ENCODE measurements at regions not wholly inside any gene's neighbourhood (a gene's known extent, or its start where the extent isn't known, plus 50 kb on each side); places are given as distances from the start of the nearest gene placed in this dataset.
A peak's percentile ranks its signal among the peaks of the same experiment; 100 is the strongest.

DNA sequence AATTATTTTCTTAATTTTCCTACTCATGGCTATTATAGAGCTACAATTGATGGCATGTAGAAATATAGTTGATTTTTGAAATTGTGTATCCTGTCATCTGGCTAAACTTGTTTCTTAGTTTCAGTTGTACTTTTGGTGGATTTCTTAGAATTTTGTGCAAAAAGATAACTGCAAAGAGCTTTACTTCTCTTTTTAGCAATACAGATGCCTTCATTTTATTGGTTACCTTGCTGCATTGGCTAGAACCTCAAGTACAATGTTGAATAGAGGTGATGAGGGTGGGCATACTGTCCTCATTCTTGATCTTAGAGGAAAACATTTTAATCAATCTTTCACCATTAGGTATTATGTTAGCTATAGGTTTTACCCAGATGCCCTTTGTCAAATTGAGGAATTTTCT is 67.9 kb downstream of the METRNL start:
- Histone ChIP-seq H2AFZ (ENCODE audit: insufficient read depth, low read length, poor library complexity) (no peak overlapping the region), H2BK5ac (ENCODE audit: low read depth, low read length, poor library complexity) (no peak overlapping the region), H3K4me1 (ENCODE audit: control insufficient read depth in 1 of 2, insufficient read depth in 2 of 2, low read length in 2 of 2) (peaks cover 3 to 7% of the 10 kb centered on the region in 2 experiments), H3K79me1 (ENCODE audit: low read length) (no peaks in the 10 kb centered on the region), H4K8ac (ENCODE audit: low read depth, low read length) (no peak overlapping the region), H2AK5ac (ENCODE audit: low read length) (no peak overlapping the region), H2BK120ac (ENCODE audit: insufficient read depth, low read length, poor library complexity) (no peak overlapping the region), H3K9me3 (ENCODE audit: insufficient read depth, low read depth, low read length) (peaks cover 45% of the 10 kb centered on the region), H3K9ac (ENCODE audit: low read length) (no peak overlapping the region), H3K14ac (ENCODE audit: low read length) (no peak overlapping the region), H4K91ac (ENCODE audit: low read depth, low read length) (no peak overlapping the region), H4K12ac (ENCODE audit: low read depth, low read length) (no peak overlapping the region), H3K36me3 (ENCODE audit: control insufficient read depth in 1 of 2, insufficient read depth in 2 of 2, low read length in 2 of 2) (no peaks in the 10 kb centered on the region), H2BK12ac (ENCODE audit: low read length) (no peak overlapping the region), H3K4ac (ENCODE audit: low read depth, low read length) (no peak overlapping the region), H3K23ac (ENCODE audit: low read length) (no peak overlapping the region), H3K79me2 (ENCODE audit: control insufficient read depth, insufficient read depth, low read length, poor library complexity) (no peaks in the 10 kb centered on the region), H3K18ac (ENCODE audit: low read length) (no peak overlapping the region), H3K4me3 (ENCODE audit: low read depth, low read length) (no peak overlapping the region), H3K27me3 (ENCODE audit: insufficient read depth, low read length) (no peaks in the 10 kb centered on the region), H3K27ac (ENCODE audit: low read depth, low read length) (no peak overlapping the region), H3K4me2 (ENCODE audit: low read length) (no peak overlapping the region)
- DNase-seq, result no peak

DNA sequence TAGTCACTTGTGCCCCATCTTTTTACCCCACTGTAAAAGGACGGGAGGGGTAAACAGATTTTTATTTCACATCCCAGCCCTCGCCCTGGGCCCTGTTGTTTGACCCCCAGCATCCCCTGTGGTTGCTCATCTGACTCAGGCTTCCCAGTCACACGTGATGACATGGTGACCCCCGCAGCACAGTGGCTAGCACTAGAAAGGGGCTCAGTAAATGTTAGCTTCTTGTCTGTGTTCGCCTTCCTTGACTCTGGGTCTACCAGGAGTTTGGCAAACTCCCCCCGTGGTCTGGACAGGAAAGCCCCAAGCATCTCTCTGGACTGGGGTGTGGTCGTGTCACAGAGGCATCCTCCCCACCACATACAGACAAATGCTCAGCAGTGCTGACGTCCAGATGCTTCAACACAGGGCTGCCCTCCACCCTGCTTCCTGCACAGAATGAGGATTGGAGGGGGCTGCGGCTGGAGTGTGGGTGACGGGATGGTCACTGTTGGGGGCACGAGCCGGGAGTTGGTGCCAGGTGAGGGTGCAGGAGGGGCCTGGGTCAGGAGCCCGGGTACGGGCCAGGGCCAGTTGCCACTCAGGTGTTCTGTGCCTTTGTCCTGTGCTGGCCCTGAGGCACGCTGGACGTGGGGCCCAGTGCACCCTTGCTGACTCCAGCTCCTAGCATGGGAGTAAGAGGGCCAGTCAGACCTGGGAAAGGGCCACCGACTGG is 69.1 kb downstream of the METRNL start:
- Histone ChIP-seq H3K4me2 (ENCODE audit: low read length) (peak overlapping the region; percentile 12), H3K36me3 (ENCODE audit: control insufficient read depth in 1 of 2, insufficient read depth in 2 of 2, low read length in 2 of 2) (no peaks in the 10 kb centered on the region), H3K4me3 (ENCODE audit: low read depth, low read length) (no peak overlapping the region), H2AK5ac (ENCODE audit: low read length) (no peak overlapping the region), H3K14ac (ENCODE audit: low read length) (no peak overlapping the region), H2BK120ac (ENCODE audit: insufficient read depth, low read length, poor library complexity) (no peak overlapping the region), H4K12ac (ENCODE audit: low read depth, low read length) (no peak overlapping the region), H4K8ac (ENCODE audit: low read depth, low read length) (no peak overlapping the region), H4K91ac (ENCODE audit: low read depth, low read length) (no peak overlapping the region), H3K9me3 (ENCODE audit: insufficient read depth, low read depth, low read length) (peaks cover 54% of the 10 kb centered on the region), H2AFZ (ENCODE audit: insufficient read depth, low read length, poor library complexity) (no peak overlapping the region), H2BK5ac (ENCODE audit: low read depth, low read length, poor library complexity) (no peak overlapping the region), H2BK12ac (ENCODE audit: low read length) (no peak overlapping the region), H3K27ac (ENCODE audit: low read depth, low read length) (no peak overlapping the region), H3K4ac (ENCODE audit: low read depth, low read length) (no peak overlapping the region), H3K9ac (ENCODE audit: low read length) (no peak overlapping the region), H3K4me1 (ENCODE audit: control insufficient read depth in 1 of 2, insufficient read depth in 2 of 2, low read length in 2 of 2) (peaks cover 3 to 8% of the 10 kb centered on the region in 2 experiments), H3K79me2 (ENCODE audit: control insufficient read depth, insufficient read depth, low read length, poor library complexity) (no peaks in the 10 kb centered on the region), H3K23ac (ENCODE audit: low read length) (no peak overlapping the region), H3K18ac (ENCODE audit: low read length) (no peak overlapping the region), H3K79me1 (ENCODE audit: low read length) (no peaks in the 10 kb centered on the region), H3K27me3 (ENCODE audit: insufficient read depth, low read length) (no peaks in the 10 kb centered on the region)
- DNase-seq, result no peak
- no CpG with 5 or more reads among the region's 17 CpGs for WGBS (ENCODE audit: extremely low coverage, insufficient coverage, insufficient read length)

DNA sequence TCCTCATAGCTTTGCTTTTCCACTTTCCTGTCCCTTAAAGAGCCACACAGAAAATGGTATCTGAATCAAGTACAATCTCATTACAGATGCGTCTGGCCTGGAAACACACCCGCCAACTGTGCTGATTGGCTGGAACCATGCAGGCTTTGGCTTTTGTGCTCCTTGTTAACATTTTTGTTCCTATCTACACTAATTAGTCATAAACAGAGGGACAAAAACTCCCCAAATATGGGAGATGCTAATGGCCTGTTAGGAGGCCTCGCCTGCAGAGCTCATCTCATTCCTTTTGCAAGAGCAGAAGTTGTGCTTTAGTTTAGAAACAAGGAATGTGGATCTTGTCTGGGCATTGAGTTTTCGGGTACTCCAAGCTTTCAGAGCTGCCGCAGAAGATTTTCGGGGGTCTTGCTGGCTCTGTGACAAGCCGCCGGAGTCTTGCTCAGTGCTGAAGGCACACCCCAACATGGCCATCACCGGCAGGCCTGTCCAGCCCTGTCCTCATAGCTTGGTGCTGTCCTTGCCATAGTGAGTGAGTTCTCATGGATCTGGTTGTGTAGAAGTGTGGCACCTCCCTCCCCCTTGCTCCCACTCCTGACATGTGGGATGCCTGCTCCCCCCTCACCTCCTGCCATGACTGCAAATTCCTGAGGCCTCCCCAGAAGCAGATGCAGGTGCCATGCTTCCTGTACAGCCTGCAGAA is 69.8 kb downstream of the METRNL start:
- H3K4me3 ChIP-seq (ENCODE audit: low read depth, low read length), result no peak overlapping the region
- no peak overlapping the region for H4K91ac ChIP-seq (ENCODE audit: low read depth, low read length)
- H3K9me3 ChIP-seq (ENCODE audit: insufficient read depth, low read depth, low read length), result peaks cover 57% of the 10 kb centered on the region
- no peak overlapping the region for H4K8ac ChIP-seq (ENCODE audit: low read depth, low read length)
- H3K4ac ChIP-seq (ENCODE audit: low read depth, low read length), result no peak overlapping the region
- no peaks in the 10 kb centered on the region for H3K36me3 ChIP-seq (ENCODE audit: control insufficient read depth in 1 of 2, insufficient read depth in 2 of 2, low read length in 2 of 2)
- H2AK5ac ChIP-seq (ENCODE audit: low read length), result no peak overlapping the region
- no CpG with 5 or more reads among the region's 9 CpGs for WGBS (ENCODE audit: extremely low coverage, insufficient coverage, insufficient read length)
- no peak overlapping the region for H3K9ac ChIP-seq (ENCODE audit: low read length)
- no peak overlapping the region for H3K18ac ChIP-seq (ENCODE audit: low read length)
- no peak overlapping the region for H2BK120ac ChIP-seq (ENCODE audit: insufficient read depth, low read length, poor library complexity)
- no peak overlapping the region for H3K23ac ChIP-seq (ENCODE audit: low read length)
- no peak overlapping the region for H2BK12ac ChIP-seq (ENCODE audit: low read length)
- no peaks in the 10 kb centered on the region for H3K79me1 ChIP-seq (ENCODE audit: low read length)
- no peak overlapping the region for H2BK5ac ChIP-seq (ENCODE audit: low read depth, low read length, poor library complexity)
- no peaks in the 10 kb centered on the region for H3K27me3 ChIP-seq (ENCODE audit: insufficient read depth, low read length)
- no peak overlapping the region for H2AFZ ChIP-seq (ENCODE audit: insufficient read depth, low read length, poor library complexity)
- no peak overlapping the region for H3K14ac ChIP-seq (ENCODE audit: low read length)
- H3K4me1 ChIP-seq (ENCODE audit: control insufficient read depth in 1 of 2, insufficient read depth in 2 of 2, low read length in 2 of 2), result peaks cover 3 to 8% of the 10 kb centered on the region in 2 experiments
- H4K12ac ChIP-seq (ENCODE audit: low read depth, low read length), result no peak overlapping the region
- no peak overlapping the region for H3K4me2 ChIP-seq (ENCODE audit: low read length)
- no peak overlapping the region for H3K27ac ChIP-seq (ENCODE audit: low read depth, low read length)
- H3K79me2 ChIP-seq (ENCODE audit: control insufficient read depth, insufficient read depth, low read length, poor library complexity), result no peaks in the 10 kb centered on the region
- DNase-seq, result no peak

DNA sequence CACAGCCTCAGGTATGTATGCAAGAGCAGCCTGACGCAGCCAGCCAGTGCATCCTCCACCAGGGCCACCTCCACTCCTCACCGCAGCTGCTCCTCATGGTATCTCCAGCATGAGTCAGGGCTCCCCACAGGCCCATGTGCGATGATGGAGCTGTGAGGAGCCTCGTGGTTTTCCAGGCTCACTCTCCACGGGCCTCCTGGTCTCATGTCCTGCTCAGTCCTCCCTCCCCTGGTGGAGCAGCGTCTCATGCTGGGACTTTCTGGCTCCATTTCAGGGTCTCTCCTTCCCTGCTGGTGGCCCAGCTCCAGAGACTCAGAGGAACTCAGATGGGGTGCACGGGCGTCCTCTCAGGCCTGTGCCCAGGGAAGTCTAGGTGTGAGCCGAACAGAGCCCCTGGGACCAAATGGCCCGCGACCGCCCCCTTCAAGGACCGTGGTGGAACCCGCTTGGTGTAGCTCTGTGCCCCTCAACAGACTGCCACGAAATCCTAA is 70.4 kb downstream of the METRNL start:
- Histone ChIP-seq H3K79me2 (ENCODE audit: control insufficient read depth, insufficient read depth, low read length, poor library complexity) (no peaks in the 10 kb centered on the region), H2BK12ac (ENCODE audit: low read length) (no peak overlapping the region), H3K23ac (ENCODE audit: low read length) (no peak overlapping the region), H3K4me3 (ENCODE audit: low read depth, low read length) (no peak overlapping the region), H3K14ac (ENCODE audit: low read length) (no peak overlapping the region), H4K8ac (ENCODE audit: low read depth, low read length) (no peak overlapping the region), H3K4ac (ENCODE audit: low read depth, low read length) (no peak overlapping the region), H4K12ac (ENCODE audit: low read depth, low read length) (no peak overlapping the region), H3K4me1 (ENCODE audit: control insufficient read depth in 1 of 2, insufficient read depth in 2 of 2, low read length in 2 of 2) (peaks cover 3 to 8% of the 10 kb centered on the region in 2 experiments), H4K91ac (ENCODE audit: low read depth, low read length) (no peak overlapping the region), H3K9ac (ENCODE audit: low read length) (no peak overlapping the region), H2AFZ (ENCODE audit: insufficient read depth, low read length, poor library complexity) (no peak overlapping the region), H2BK5ac (ENCODE audit: low read depth, low read length, poor library complexity) (no peak overlapping the region), H2AK5ac (ENCODE audit: low read length) (no peak overlapping the region), H3K27me3 (ENCODE audit: insufficient read depth, low read length) (no peaks in the 10 kb centered on the region), H3K18ac (ENCODE audit: low read length) (no peak overlapping the region), H3K27ac (ENCODE audit: low read depth, low read length) (no peak overlapping the region), H3K9me3 (ENCODE audit: insufficient read depth, low read depth, low read length) (peaks cover 54% of the 10 kb centered on the region), H2BK120ac (ENCODE audit: insufficient read depth, low read length, poor library complexity) (no peak overlapping the region), H3K36me3 (ENCODE audit: control insufficient read depth in 1 of 2, insufficient read depth in 2 of 2, low read length in 2 of 2) (no peaks in the 10 kb centered on the region), H3K4me2 (ENCODE audit: low read length) (no peak overlapping the region), H3K79me1 (ENCODE audit: low read length) (no peaks in the 10 kb centered on the region)
- DNase-seq, result no peak
- WGBS (ENCODE audit: extremely low coverage, insufficient coverage, insufficient read length), result no CpG with 5 or more reads among the region's 15 CpGs
